Keratinocyte (primary cell): ENCODE measurements at regions not wholly inside any gene's neighbourhood (a gene's known extent, or its start where the extent isn't known, plus 50 kb on each side); places are given as distances from the start of the nearest gene placed in this dataset.

Experiments used
- DNase-seq: peaks from one replicate; pipeline ENCODE4 v3.0.0-alpha.2; 2011; ENCODE audit warnings: low read depth, missing footprints, low spot score
- FAIRE-seq: peaks from 2 replicates; lab custom pipeline; 2011; peaks lifted over from hg19 to GRCh38; lab: Jason Lieb, UNC
- H2AFZ ChIP-seq: 2 replicates; pipeline ENCODE4 v1.6.0; 2012; ENCODE audit warnings: low read length, control low read depth, inconsistent platforms; ENCODE audit not compliant: control insufficient read depth
- H3K27ac ChIP-seq: 2 replicates; pipeline ENCODE4 v1.5.1; 2011; ENCODE audit warnings: low read length; ENCODE audit not compliant: control insufficient read depth, insufficient read depth
- H3K27me3 ChIP-seq: 3 replicates; pipeline ENCODE4 v1.6.0; 2011; ENCODE audit warnings: low read length; ENCODE audit not compliant: control insufficient read depth, insufficient read depth; ENCODE audit errors: extremely low read depth
- H3K36me3 ChIP-seq, 2 experiments: 2 replicates in 1 of 2; 3 replicates in 1 of 2; pipeline ENCODE4 v1.5.1; 2011; ENCODE audit warnings: low read length in 2 of 2, mild to moderate bottlenecking in 1 of 2; ENCODE audit not compliant: control insufficient read depth in 2 of 2, insufficient read depth in 2 of 2; ENCODE audit errors: extremely low read depth in 1 of 2
- H3K4me1 ChIP-seq: 3 replicates; pipeline ENCODE4 v1.5.1; 2011; ENCODE audit warnings: low read length; ENCODE audit not compliant: control insufficient read depth, insufficient read depth; ENCODE audit errors: extremely low read depth
- H3K4me2 ChIP-seq: 3 replicates; pipeline ENCODE4 v1.6.0; 2011; ENCODE audit warnings: low read depth, low read length; ENCODE audit not compliant: control insufficient read depth, insufficient read depth; ENCODE audit errors: extremely low read depth
- H3K4me3 ChIP-seq, 3 experiments: fragments of 200-600 bp in 1 of 3; sonication (generic) in 1 of 3; 2 replicates in 2 of 3; 3 replicates in 1 of 3; pipeline ENCODE4 v1.5.1; 2011 to 2016; ENCODE audit warnings: low read length in 3 of 3, mild to moderate bottlenecking in 3 of 3, control low read depth in 2 of 3, inconsistent platforms in 1 of 3, low read depth in 1 of 3, mixed read lengths in 1 of 3, mixed run types in 1 of 3, moderate library complexity in 1 of 3; ENCODE audit not compliant: control insufficient read depth in 2 of 3, insufficient read depth in 2 of 3; ENCODE audit errors: extremely low read depth in 1 of 3
- H3K79me2 ChIP-seq: 2 replicates; pipeline ENCODE4 v1.6.0; 2012; ENCODE audit warnings: low read length; ENCODE audit not compliant: control insufficient read depth, insufficient read depth
- H3K9ac ChIP-seq: 3 replicates; pipeline ENCODE4 v1.6.0; 2011; ENCODE audit warnings: low read length; ENCODE audit not compliant: control insufficient read depth, insufficient read depth; ENCODE audit errors: extremely low read depth
- H3K9me1 ChIP-seq: 3 replicates; pipeline ENCODE4 v1.6.0; 2011; ENCODE audit warnings: low read length; ENCODE audit not compliant: control insufficient read depth, insufficient read depth; ENCODE audit errors: extremely low read depth
- H3K9me3 ChIP-seq: 2 replicates; pipeline ENCODE4 v1.5.1; 2012; ENCODE audit warnings: low read depth, low read length; ENCODE audit not compliant: control insufficient read depth
- H4K20me1 ChIP-seq: 3 replicates; pipeline ENCODE4 v1.6.0; 2011; ENCODE audit warnings: low read length; ENCODE audit not compliant: control insufficient read depth, insufficient read depth; ENCODE audit errors: extremely low read depth
- EZH2 ChIP-seq: IDR thresholded peaks from one replicate; pipeline ENCODE4 v1.6.1; 2012; ENCODE audit warnings: inconsistent platforms, mild to moderate bottlenecking, low read length, moderate library complexity
- dilution Hi-C: fragments of 300-500 bp; cut with MboI; formaldehyde crosslinking; loops from one replicate; pipeline ENCODE4 v1.7.0; 2020; ENCODE audit warnings: low sequenced_read_pairs; ENCODE audit not compliant: extremely low pct_ligation_motif_present
- TF ChIP-seq, protein P1 (sequence below), 3 experiments: IDR thresholded peaks in 1 of 3; conservative IDR thresholded peaks in 1 of 3; optimal IDR thresholded peaks in 1 of 3; 2 replicates in 2 of 3; 3 replicates in 1 of 3; pipeline versions ENCODE3 to v1.5.1; 2011; ENCODE audit warnings: low read length in 3 of 3, mild to moderate bottlenecking in 3 of 3, moderate library complexity in 2 of 3, control low read depth in 1 of 3, inconsistent platforms in 1 of 3; ENCODE audit not compliant: insufficient read depth in 2 of 3; ENCODE audit errors: extremely low read depth in 1 of 3

GRCh38 chr12:30816742-30817465 is 62.2 kb upstream of the CAPRIN2 start:
- no peaks in the 10 kb centered on the region for H3K79me2 ChIP-seq
- TF ChIP-seq EZH2, result no peak
- TF ChIP-seq, protein P1, sequence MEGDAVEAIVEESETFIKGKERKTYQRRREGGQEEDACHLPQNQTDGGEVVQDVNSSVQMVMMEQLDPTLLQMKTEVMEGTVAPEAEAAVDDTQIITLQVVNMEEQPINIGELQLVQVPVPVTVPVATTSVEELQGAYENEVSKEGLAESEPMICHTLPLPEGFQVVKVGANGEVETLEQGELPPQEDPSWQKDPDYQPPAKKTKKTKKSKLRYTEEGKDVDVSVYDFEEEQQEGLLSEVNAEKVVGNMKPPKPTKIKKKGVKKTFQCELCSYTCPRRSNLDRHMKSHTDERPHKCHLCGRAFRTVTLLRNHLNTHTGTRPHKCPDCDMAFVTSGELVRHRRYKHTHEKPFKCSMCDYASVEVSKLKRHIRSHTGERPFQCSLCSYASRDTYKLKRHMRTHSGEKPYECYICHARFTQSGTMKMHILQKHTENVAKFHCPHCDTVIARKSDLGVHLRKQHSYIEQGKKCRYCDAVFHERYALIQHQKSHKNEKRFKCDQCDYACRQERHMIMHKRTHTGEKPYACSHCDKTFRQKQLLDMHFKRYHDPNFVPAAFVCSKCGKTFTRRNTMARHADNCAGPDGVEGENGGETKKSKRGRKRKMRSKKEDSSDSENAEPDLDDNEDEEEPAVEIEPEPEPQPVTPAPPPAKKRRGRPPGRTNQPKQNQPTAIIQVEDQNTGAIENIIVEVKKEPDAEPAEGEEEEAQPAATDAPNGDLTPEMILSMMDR (optimal IDR thresholded peaks at IDR 0.05 in 1 of 3, IDR thresholded peaks at IDR 0.05 in 1 of 3, conservative IDR thresholded peaks at IDR 0.05 in 1 of 3; ENCODE audit: extremely low read depth in 1 of 3, insufficient read depth in 2 of 3, low read length in 3 of 3), result no peak
- no peak overlapping the region for H2AFZ ChIP-seq
- H3K4me3 ChIP-seq, result no peak overlapping the region
- DNase-seq (no peak), FAIRE-seq (no peak)
- dilution Hi-C loops, result no loop called here
- H3K4me2 ChIP-seq, result no peak overlapping the region
- no peaks in the 10 kb centered on the region for H3K9me3 ChIP-seq
- H3K36me3 ChIP-seq, result no peaks in the 10 kb centered on the region
- no peaks in the 10 kb centered on the region for H4K20me1 ChIP-seq
- H3K4me1 ChIP-seq, result peaks cover 7% of the 10 kb centered on the region
- H3K9ac ChIP-seq, result no peak overlapping the region
- H3K27ac ChIP-seq, result no peak overlapping the region
- H3K27me3 ChIP-seq, result no peaks in the 10 kb centered on the region
- no peaks in the 10 kb centered on the region for H3K9me1 ChIP-seq

DNA sequence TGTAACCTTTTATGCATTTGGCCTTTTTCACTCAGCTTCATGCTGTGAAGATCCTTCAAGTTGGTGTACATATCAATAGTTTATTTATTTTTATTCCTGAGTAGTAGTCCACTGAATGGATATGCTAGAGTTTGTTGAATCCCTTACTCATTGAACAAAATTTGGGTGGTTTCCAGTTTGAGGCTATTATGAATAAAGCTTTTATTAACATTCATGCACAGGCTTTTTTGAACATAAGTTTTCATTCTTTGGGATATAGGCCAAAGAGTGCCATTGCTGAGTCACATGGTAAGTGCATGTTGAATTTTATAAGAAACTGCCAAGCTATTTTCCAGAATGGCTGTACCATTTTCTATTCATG is 59.5 kb upstream of the CAPRIN2 start:
- Histone ChIP-seq H4K20me1 (no peaks in the 10 kb centered on the region), H3K4me3 (no peak overlapping the region), H2AFZ (no peak overlapping the region), H3K4me2 (no peak overlapping the region), H3K36me3 (no peaks in the 10 kb centered on the region), H3K9me1 (no peaks in the 10 kb centered on the region), H3K9me3 (no peaks in the 10 kb centered on the region), H3K79me2 (no peaks in the 10 kb centered on the region), H3K4me1 (no peaks in the 10 kb centered on the region), H3K27me3 (no peaks in the 10 kb centered on the region), H3K9ac (no peak overlapping the region), H3K27ac (no peak overlapping the region)
- FAIRE-seq (no peak), DNase-seq (no peak)
- no peak for TF ChIP-seq EZH2
- TF ChIP-seq, protein P1 (optimal IDR thresholded peaks at IDR 0.05 in 1 of 3, IDR thresholded peaks at IDR 0.05 in 1 of 3, conservative IDR thresholded peaks at IDR 0.05 in 1 of 3; ENCODE audit: extremely low read depth in 1 of 3, insufficient read depth in 2 of 3, low read length in 3 of 3), result no peak
- dilution Hi-C loops, result no loop called here
